HCEC 1CT (cell line): ENCODE measurements at regions not wholly inside any gene's neighbourhood (a gene's known extent, or its start where the extent isn't known, plus 50 kb on each side); places are given as distances from the start of the nearest gene placed in this dataset.
A peak's percentile ranks its signal among the peaks of the same experiment; 100 is the strongest.

Source experiments
- DNase-seq: peaks from one replicate; pipeline ENCODE4 v3.0.0-alpha.2; 2017

- DNase-seq, result no peak
Measured at GRCh38 chr13:31442571-31442970, 242.8 kb downstream of the B3GLCT start.

- no peak for DNase-seq
Measured at GRCh38 chr13:31444266-31444856, 244.6 kb downstream of the B3GLCT start.

- DNase-seq, result no peak
Measured at GRCh38 chr13:31452525-31452924, 252.8 kb downstream of the B3GLCT start.

- DNase-seq, result no peak
Measured at GRCh38 chr13:31455581-31455980, 255.8 kb downstream of the B3GLCT start.

- no peak for DNase-seq
Measured at GRCh38 chr13:31456056-31456455, 256.3 kb downstream of the B3GLCT start.

GRCh38 chr13:31460061-31460460, 260.3 kb downstream of the B3GLCT start:
- no peak for DNase-seq

GRCh38 chr13:31461923-31462322, 262.1 kb downstream of the B3GLCT start:
- DNase-seq, result no peak

GRCh38 chr13:31462766-31463165, 263.0 kb downstream of the B3GLCT start:
- no peak for DNase-seq

GRCh38 chr13:31468114-31468902, 268.5 kb downstream of the B3GLCT start:
- DNase-seq, result no peak

GRCh38 chr13:31469377-31469776, 269.6 kb downstream of the B3GLCT start:
- DNase-seq, result no peak

GRCh38 chr13:31476266-31476665, 263.1 kb upstream of the RXFP2 start:
- DNase-seq, result peak; percentile 5

GRCh38 chr13:31476753-31477152, 262.6 kb upstream of the RXFP2 start:
- DNase-seq, result no peak

- DNase-seq, result no peak
Measured at GRCh38 chr13:31477961-31478360, 261.4 kb upstream of the RXFP2 start.

GRCh38 chr13:31485183-31485582, 254.1 kb upstream of the RXFP2 start:
- DNase-seq, result peak; percentile 43

GRCh38 chr13:31485651-31486051, 253.7 kb upstream of the RXFP2 start:
- peak; percentile 51 for DNase-seq

GRCh38 chr13:31495336-31495735, 244.0 kb upstream of the RXFP2 start:
- no peak for DNase-seq

- DNase-seq, result no peak
Measured at GRCh38 chr13:31499274-31499673, 240.1 kb upstream of the RXFP2 start.

GRCh38 chr13:31503626-31504025, 235.7 kb upstream of the RXFP2 start:
- DNase-seq, result no peak

GRCh38 chr13:31504918-31505317, 234.4 kb upstream of the RXFP2 start:
- DNase-seq, result no peak

GRCh38 chr13:31512331-31512730, 227.0 kb upstream of the RXFP2 start:
- DNase-seq, result no peak

- DNase-seq, result no peak
Measured at GRCh38 chr13:31514932-31515331, 224.4 kb upstream of the RXFP2 start.

GRCh38 chr13:31515427-31515826, 223.9 kb upstream of the RXFP2 start:
- DNase-seq, result no peak

- no peak for DNase-seq
Measured at GRCh38 chr13:31517599-31517998, 221.7 kb upstream of the RXFP2 start.

GRCh38 chr13:31518645-31519044, 220.7 kb upstream of the RXFP2 start:
- DNase-seq, result no peak

GRCh38 chr13:31521435-31521834, 217.9 kb upstream of the RXFP2 start:
- no peak for DNase-seq
